ENCODE measurements at regions not wholly inside any gene's neighbourhood (a gene's known extent, or its start where the extent isn't known, plus 50 kb on each side); places are given as distances from the start of the nearest gene placed in this dataset.

- Histone ChIP-seq H3K79me2 (replicated peaks; ENCODE audit: insufficient read depth) (no peaks in the 10 kb centered on the region), H3K4me1 (ENCODE audit: insufficient read depth) (no peaks in the 10 kb centered on the region), H3K4me3 (no peak overlapping the region), H3F3A (replicated peaks; ENCODE audit: low read depth) (no peaks in the 10 kb centered on the region), H3K36me3 (ENCODE audit: insufficient read depth) (no peaks in the 10 kb centered on the region; the same call in 1 of the 2 replicates), H3K4me2 (no peak overlapping the region), H4K20me1 (replicated peaks; ENCODE audit: insufficient read depth) (no peaks in the 10 kb centered on the region), H2AFZ (0 out of 2 replicates have a peak overlapping the region, but pooled peaks have one; percentile 7), H3K27me3 (ENCODE audit: insufficient read depth) (no peaks in the 10 kb centered on the region), H3K9me2 (ENCODE audit: insufficient read depth) (peaks cover 10% of the 10 kb centered on the region; the same call in 1 of the 2 replicates), H3K27ac (ENCODE audit: low read depth) (no peak overlapping the region)
- peaks cover 4% of the 10 kb centered on the region; the same call in 2 of the 3 replicates for H3K4me1 Mint-ChIP-seq
- peaks cover 14% of the 10 kb centered on the region; the same call in 2 of the 3 replicates for H3K36me3 Mint-ChIP-seq (ENCODE audit: low read depth)
- H3K27me3 Mint-ChIP-seq (ENCODE audit: insufficient read depth, low read depth, poor library complexity), result peaks cover 2% of the 10 kb centered on the region
- no peak overlapping the region for H3K4me3 Mint-ChIP-seq
- H3K27ac Mint-ChIP-seq, result no peak overlapping the region
- H3K9me3 Mint-ChIP-seq, result peaks cover 23% of the 10 kb centered on the region
- ATAC-seq (no peak), DNase-seq (ENCODE audit: low spot score) (no peak)
- TF ChIP-seq JUNB (IDR thresholded peaks at IDR 0.05; ENCODE audit: unreplicated experiment), result no peak
Measured at GRCh38 chr2:75390169-75390568, 170.6 kb downstream of the EVA1A start.

- Histone ChIP-seq H3K79me2 (replicated peaks; ENCODE audit: insufficient read depth) (no peaks in the 10 kb centered on the region), H3K27ac (ENCODE audit: low read depth) (no peak overlapping the region), H3K9me2 (ENCODE audit: insufficient read depth) (peaks cover 10% of the 10 kb centered on the region; the same call in 1 of the 2 replicates), H3K36me3 (ENCODE audit: insufficient read depth) (no peaks in the 10 kb centered on the region; the same call in 1 of the 2 replicates), H3K27me3 (ENCODE audit: insufficient read depth) (no peaks in the 10 kb centered on the region), H3K4me1 (ENCODE audit: insufficient read depth) (no peaks in the 10 kb centered on the region), H3K4me3 (no peak overlapping the region), H2AFZ (no peak overlapping the region), H3F3A (replicated peaks; ENCODE audit: low read depth) (no peaks in the 10 kb centered on the region), H4K20me1 (replicated peaks; ENCODE audit: insufficient read depth) (no peaks in the 10 kb centered on the region), H3K4me2 (no peak overlapping the region)
- peaks cover 4% of the 10 kb centered on the region; the same call in 2 of the 3 replicates for H3K4me1 Mint-ChIP-seq
- no peak for DNase-seq (ENCODE audit: low spot score)
- ATAC-seq, result no peak
- H3K9me3 Mint-ChIP-seq, result peaks cover 27% of the 10 kb centered on the region
- H3K4me3 Mint-ChIP-seq, result no peak overlapping the region
- H3K36me3 Mint-ChIP-seq (ENCODE audit: low read depth), result peaks cover 14% of the 10 kb centered on the region; the same call in 2 of the 3 replicates
- H3K27me3 Mint-ChIP-seq (ENCODE audit: insufficient read depth, low read depth, poor library complexity), result peaks cover 2% of the 10 kb centered on the region
- H3K27ac Mint-ChIP-seq, result no peak overlapping the region
- TF ChIP-seq CREB1 (CRISPR knock-in tag; IDR thresholded peaks at IDR 0.05; ENCODE audit: low read depth), result no peak
- TF ChIP-seq, protein P1, sequence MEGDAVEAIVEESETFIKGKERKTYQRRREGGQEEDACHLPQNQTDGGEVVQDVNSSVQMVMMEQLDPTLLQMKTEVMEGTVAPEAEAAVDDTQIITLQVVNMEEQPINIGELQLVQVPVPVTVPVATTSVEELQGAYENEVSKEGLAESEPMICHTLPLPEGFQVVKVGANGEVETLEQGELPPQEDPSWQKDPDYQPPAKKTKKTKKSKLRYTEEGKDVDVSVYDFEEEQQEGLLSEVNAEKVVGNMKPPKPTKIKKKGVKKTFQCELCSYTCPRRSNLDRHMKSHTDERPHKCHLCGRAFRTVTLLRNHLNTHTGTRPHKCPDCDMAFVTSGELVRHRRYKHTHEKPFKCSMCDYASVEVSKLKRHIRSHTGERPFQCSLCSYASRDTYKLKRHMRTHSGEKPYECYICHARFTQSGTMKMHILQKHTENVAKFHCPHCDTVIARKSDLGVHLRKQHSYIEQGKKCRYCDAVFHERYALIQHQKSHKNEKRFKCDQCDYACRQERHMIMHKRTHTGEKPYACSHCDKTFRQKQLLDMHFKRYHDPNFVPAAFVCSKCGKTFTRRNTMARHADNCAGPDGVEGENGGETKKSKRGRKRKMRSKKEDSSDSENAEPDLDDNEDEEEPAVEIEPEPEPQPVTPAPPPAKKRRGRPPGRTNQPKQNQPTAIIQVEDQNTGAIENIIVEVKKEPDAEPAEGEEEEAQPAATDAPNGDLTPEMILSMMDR (conservative IDR thresholded peaks at IDR 0.05; ENCODE audit: low read depth in 2 of 2), result no peak
- no peak for TF ChIP-seq ETS1 (IDR thresholded peaks at IDR 0.05)
- no peak for TF ChIP-seq ZNF331 (CRISPR knock-in tag; IDR thresholded peaks at IDR 0.05; ENCODE audit: low read depth)
- TF ChIP-seq, protein P2, sequence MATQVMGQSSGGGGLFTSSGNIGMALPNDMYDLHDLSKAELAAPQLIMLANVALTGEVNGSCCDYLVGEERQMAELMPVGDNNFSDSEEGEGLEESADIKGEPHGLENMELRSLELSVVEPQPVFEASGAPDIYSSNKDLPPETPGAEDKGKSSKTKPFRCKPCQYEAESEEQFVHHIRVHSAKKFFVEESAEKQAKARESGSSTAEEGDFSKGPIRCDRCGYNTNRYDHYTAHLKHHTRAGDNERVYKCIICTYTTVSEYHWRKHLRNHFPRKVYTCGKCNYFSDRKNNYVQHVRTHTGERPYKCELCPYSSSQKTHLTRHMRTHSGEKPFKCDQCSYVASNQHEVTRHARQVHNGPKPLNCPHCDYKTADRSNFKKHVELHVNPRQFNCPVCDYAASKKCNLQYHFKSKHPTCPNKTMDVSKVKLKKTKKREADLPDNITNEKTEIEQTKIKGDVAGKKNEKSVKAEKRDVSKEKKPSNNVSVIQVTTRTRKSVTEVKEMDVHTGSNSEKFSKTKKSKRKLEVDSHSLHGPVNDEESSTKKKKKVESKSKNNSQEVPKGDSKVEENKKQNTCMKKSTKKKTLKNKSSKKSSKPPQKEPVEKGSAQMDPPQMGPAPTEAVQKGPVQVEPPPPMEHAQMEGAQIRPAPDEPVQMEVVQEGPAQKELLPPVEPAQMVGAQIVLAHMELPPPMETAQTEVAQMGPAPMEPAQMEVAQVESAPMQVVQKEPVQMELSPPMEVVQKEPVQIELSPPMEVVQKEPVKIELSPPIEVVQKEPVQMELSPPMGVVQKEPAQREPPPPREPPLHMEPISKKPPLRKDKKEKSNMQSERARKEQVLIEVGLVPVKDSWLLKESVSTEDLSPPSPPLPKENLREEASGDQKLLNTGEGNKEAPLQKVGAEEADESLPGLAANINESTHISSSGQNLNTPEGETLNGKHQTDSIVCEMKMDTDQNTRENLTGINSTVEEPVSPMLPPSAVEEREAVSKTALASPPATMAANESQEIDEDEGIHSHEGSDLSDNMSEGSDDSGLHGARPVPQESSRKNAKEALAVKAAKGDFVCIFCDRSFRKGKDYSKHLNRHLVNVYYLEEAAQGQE (IDR thresholded peaks at IDR 0.05; ENCODE audit: unreplicated experiment), result no peak
- TF ChIP-seq EZH2phosphoT487 (IDR thresholded peaks at IDR 0.05; ENCODE audit: unreplicated experiment), result no peak
- no peak for TF ChIP-seq POLR2AphosphoS5 (IDR thresholded peaks at IDR 0.05; ENCODE audit: low read depth)
- no peak for TF ChIP-seq STAT1 (IDR thresholded peaks at IDR 0.05; ENCODE audit: unreplicated experiment)
- no peak for TF ChIP-seq JUNB (IDR thresholded peaks at IDR 0.05; ENCODE audit: unreplicated experiment)
Measured at GRCh38 chr2:75389271-75389670, 171.5 kb downstream of the EVA1A start.

All from GM23338 (cell line).